GM12873 (cell line): ENCODE measurements at regions not wholly inside any gene's neighbourhood (a gene's known extent, or its start where the extent isn't known, plus 50 kb on each side); places are given as distances from the start of the nearest gene placed in this dataset.

Experiments used
- TF ChIP-seq, protein P1 (sequence below): IDR thresholded peaks from 2 replicates; pipeline ENCODE4 v1.5.1; 2012; ENCODE audit warnings: low read depth, mild to moderate bottlenecking, moderate library complexity, low read length, control low read depth; ENCODE audit not compliant: insufficient read depth; ENCODE audit errors: missing control alignments

DNA sequence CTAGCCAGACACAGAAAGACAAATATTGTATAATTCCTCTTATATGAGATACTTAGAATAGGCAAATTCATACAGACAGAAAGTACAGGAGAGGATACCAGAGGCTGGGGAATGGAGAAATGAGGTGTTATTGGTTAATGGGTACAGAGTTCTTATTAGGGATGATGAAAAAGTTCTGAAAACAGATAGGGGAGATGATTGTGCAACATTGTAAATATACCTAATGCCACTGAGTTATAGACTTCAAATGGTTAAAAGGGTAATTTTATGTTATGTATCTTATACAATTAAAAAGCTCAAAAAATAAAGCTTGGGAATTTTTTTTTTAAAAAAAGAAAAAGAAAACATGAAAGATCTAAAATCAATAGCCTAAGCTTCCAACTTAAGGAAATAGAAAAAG is 98.8 kb upstream of the TECRL start:
- TF ChIP-seq, protein P1, sequence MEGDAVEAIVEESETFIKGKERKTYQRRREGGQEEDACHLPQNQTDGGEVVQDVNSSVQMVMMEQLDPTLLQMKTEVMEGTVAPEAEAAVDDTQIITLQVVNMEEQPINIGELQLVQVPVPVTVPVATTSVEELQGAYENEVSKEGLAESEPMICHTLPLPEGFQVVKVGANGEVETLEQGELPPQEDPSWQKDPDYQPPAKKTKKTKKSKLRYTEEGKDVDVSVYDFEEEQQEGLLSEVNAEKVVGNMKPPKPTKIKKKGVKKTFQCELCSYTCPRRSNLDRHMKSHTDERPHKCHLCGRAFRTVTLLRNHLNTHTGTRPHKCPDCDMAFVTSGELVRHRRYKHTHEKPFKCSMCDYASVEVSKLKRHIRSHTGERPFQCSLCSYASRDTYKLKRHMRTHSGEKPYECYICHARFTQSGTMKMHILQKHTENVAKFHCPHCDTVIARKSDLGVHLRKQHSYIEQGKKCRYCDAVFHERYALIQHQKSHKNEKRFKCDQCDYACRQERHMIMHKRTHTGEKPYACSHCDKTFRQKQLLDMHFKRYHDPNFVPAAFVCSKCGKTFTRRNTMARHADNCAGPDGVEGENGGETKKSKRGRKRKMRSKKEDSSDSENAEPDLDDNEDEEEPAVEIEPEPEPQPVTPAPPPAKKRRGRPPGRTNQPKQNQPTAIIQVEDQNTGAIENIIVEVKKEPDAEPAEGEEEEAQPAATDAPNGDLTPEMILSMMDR: no peak

DNA sequence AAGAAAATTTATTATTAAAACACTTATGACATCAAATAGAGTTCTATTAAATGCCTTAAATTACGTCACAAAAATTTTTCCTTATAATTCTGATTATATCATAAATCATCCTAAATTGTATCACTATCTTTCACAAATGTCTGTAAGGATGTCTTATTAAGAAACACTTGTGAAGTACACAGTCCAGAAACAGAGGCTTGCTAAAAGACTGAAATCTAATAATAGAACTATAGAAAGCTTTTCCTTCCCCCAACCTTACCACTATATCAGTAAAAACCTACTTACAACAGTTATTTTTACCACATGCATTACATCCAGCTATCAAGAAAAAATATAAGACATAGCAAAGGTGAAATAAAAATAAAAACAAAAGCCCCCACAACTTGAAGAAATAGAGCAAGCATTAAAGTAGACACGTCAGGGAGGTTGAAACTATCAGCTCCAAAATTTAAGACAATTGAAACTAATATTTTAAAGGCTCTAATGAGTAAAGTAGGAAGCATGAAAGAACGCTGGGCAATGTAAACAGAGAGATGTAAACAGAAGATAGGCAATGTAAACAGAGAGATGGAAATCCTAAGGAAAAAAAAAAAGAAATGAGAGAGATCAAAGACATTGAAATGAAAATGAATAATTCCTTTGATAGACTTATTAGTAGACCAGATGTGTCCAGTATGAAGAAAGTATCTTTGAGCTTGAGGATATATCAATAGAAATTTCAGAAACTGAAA is 94.9 kb upstream of the TECRL start:
- TF ChIP-seq, protein P1: no peak

DNA sequence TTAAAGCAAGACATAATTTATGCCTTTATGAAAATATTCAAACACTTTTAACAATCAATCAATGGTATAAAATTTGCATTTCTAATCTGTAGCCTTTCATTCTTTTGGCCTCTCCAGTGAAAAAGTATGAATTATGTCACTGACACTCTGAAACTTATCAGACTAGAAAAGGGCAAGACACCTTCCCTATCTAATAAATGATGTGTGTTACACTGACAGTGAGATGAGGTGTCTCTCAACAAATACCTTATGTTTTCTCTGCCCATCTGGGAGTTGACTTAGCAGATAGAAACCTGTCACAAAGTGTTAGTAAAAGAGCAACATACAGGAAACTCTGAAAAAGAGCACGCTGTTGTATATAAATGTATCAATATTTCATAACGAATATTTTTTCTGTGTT is 94.2 kb upstream of the TECRL start:
- TF ChIP-seq, protein P1: no peak

DNA sequence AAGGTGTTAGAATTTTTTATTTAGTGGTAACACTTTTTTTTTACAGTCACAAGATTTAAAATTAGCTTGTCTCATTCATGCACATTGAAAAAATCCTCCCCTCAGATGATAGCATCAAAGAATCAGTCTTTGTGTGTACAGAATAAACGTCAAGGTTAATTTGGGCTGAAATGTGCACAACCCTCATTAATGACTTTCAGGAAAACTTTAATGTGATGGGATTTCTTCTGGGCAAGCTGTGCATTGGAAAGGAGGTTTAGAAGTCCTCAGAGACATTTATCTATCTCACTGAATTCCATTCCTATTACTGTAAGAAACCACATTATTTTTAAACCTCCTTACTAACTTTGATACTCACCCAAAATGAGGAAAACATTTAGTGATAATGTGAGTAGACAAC is 88.2 kb upstream of the TECRL start:
- TF ChIP-seq, protein P1: no peak

DNA sequence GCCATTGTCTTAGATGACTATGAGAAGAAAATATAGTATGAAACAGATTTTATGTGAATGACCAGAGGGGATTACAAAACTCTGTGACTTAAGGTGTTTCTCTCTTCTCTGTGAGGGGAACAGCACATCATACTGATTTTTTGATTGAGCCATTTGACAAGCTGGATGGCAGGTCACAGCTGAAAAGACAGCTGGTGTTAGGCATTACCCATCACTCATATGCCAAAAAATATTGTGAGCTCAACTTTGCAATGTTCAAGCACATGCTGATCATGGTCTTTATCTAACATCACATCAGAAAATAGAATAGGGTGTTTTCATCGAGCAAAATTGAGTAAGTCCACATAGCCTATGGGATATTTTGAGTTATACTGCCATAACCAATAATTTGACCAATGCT is 86.7 kb upstream of the TECRL start:
- TF ChIP-seq, protein P1: no peak

DNA sequence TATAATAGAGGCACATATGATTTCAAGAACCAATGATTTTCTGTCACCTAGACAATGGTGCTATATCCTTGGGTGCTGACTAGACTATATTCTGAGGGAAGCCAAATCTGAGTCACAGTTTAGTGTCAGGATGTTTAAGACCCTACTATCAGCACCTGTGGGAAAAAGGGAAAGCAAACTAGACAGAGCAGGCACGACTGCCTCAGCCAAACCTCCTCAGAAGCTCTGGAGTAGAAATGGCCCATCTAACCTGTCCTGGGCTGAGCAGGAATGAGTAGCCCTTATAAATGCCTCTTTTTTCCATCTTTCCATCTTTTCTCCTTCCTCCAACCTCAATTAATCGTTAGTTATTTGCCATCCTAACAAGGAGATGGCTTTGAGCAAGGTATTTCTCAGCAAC is 80.4 kb upstream of the TECRL start:
- TF ChIP-seq, protein P1: no peak

DNA sequence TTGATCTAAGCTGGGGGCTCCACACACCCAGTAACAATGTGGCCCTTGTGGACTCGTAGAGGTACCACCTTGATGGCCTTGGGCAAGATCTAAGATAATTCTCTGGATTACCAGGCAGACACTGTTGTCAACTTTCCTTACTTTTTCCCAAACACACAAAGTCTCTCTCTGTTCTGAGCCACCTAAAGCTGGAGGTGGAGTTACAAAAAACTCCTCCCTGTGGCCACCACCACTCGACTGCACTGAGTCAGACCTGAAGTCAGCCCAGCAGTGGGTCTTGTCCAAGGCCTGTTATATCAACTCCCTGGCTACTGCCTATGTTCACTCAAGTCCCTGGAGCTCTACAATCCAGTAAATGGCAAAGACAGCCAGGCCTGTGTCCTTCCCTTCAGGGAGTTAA is 70.1 kb upstream of the TECRL start:
- TF ChIP-seq, protein P1: no peak
